Nucleus accumbens (tissue), 56 donors: ENCODE measurements at regions not wholly inside any gene's neighbourhood (a gene's known extent, or its start where the extent isn't known, plus 50 kb on each side); places are given as distances from the start of the nearest gene placed in this dataset.
"Not testable (repeated sequence)": the region's sequence is repeated elsewhere in the genome, so short reads cannot be mapped to it uniquely, and the experiment has no call there.

Experiments used
- DNase-seq, 56 donors: peaks; one replicate each; lab custom pipeline; 2025; lab: John Stamatoyannopoulos, UW

GRCh38 chr11:130526846-130527245 lies 78.4 kb downstream of the ADAMTS15 start:
- DNase-seq, result no peak

DNA sequence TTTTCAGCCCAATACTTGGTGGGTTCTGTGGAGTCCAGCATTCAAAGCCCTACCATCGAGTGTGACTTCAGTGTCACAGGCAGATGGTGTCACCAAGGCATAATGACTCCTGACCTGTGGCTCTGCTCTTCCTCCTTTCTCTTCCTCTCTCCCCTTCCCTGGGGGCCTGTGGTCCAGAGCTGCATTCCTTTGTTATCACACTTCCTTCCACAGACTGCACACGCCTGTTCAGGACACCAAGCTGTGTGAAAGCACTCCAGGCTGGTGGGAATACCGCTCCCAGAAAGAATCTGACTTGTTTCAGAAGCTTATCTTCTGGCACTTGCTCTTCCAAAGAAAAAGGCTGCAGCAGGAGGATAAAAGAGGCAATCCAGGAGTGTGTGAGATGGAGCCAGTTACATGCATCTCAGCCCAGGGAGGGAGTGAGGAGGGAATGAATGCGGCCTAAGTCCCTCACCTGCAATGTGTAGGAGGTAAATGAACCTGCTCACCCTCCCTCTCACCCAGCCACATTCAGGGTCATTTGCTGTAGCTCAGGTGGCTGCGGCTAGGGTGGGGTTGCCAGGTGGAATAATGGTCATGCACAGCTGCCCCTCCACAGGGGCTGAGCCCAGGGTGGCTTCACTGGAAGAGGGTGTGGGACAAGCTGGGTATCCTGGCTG lies 79.3 kb downstream of the ADAMTS15 start:
- no peak for DNase-seq

GRCh38 chr11:130528298-130529261 lies 80.1 kb downstream of the ADAMTS15 start:
- no peak for DNase-seq

DNA sequence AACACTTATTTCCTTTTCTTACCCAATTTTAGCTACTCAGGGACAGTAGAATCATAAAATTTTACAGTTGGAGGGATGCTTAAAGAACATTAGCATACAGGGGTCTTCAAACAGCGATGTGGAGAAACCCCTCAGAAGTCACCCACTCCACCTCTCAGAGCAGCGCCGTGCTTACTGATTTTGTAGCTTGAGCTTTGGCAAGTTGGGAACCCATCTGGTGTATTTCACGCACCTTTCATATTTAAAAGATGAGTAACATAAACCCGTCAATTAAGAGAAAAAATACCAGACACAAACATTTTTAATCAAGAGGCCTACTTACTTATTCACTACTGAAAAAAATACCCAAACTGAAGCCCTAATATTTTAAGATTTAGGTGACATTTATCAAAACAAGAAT lies 80.9 kb downstream of the ADAMTS15 start:
- DNase-seq, result no peak

- DNase-seq, result no peak
Observed at GRCh38 chr11:130531061-130531460, 82.6 kb downstream of the ADAMTS15 start.

DNA sequence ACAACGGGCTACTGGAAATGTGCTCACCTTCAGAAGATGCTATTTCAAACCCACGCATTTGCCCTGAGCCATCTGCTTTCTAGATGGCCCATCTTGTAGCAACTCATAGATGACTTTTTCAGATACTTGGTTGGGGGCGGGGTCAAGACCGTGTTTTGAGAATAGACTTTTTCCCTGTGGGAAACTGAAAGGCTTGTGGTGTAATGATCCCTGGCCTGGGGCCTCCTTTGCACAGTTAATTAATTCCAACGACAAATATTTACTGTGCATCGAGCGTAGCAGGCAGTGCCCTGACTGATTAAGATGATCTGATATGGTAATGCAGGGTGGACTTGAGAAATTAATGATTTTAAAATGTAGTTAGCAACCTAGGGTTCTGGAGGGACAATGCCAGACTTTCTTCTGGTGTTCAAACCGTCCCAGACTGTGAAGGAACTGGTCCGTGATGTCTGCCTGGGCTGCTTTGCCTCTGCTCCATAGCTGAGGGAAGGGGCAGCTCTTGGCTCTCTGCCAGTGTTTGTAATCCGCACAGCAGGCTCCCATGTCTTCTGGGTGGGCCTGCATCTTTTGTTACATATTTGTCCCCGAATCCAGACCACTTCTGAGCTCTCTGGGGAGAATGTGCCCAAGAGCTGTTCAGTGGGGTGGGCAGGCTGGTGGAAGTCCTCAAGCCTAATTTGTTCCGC lies 84.8 kb downstream of the ADAMTS15 start:
- no peak for DNase-seq

GRCh38 chr11:130533871-130534270 lies 85.4 kb downstream of the ADAMTS15 start:
- DNase-seq, result no peak

- no peak for DNase-seq
Observed at GRCh38 chr11:130534551-130534950, 86.1 kb downstream of the ADAMTS15 start.

DNA sequence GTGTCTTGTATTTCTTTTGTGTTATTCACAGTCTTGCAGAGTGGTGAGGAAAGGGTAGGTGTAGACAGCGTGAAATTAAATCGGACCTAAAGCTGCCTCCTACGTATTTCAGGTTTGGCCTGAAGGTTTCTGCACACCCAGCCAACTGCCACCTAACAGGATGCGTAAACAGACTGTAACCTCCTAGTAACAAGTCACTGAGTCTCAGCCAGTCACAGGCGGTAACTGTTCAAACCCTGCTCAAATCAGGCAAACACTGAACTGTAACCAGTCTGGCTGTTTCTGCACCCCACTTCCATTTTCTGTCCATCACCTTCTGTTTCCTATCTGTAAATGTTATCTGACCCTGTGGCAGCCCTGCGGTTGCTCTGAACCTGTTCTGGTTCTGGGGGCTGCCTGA lies 87.1 kb downstream of the ADAMTS15 start:
- DNase-seq, result no peak

DNA sequence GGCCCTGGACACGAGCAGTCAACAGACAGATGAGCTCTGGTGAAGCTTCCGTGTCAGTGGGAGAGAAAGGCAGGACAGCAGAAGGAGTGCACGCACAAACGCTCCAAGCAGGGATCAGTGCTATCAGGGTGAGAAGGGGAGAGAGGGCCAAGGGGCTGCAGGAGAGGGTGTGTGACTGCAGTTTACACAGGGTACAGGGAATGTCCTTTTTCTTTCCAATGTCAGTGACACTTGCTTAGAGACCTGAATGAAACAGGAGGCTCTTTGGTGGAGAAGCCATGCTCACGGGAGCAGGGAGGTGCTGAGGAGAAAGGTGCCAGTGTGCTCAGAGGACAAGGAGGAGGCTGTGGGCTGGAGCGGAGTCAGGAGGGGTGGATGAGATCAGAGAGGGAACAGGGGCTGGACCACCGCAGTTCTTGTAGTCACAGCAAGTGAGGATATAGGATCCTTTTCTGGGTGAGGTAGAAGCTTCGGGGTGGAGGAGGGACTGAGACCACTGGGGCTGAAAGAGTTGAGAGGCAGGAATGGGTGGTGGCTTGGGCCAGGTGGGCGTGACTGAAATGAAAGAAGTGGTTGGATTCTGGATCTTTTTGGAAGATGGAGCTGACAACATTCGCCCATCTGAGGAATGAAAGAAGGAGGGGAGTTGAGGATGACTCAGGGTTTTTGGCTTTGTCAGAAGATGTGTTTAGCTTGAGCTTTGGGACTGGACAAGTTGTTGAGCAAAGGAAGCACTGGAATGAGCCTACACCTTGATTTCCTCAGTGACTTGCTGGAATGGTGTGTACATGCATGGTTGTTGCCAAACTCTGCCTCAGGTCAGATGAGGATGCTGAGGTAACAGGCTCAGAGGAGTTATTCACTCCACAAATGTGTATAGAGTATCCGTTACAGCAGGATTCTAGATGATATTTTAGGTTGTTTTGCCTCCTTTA lies 87.9 kb downstream of the ADAMTS15 start:
- DNase-seq, result no peak

- not testable (repeated sequence) for DNase-seq
Observed at GRCh38 chr11:130539680-130540079, 91.2 kb downstream of the ADAMTS15 start.

DNA sequence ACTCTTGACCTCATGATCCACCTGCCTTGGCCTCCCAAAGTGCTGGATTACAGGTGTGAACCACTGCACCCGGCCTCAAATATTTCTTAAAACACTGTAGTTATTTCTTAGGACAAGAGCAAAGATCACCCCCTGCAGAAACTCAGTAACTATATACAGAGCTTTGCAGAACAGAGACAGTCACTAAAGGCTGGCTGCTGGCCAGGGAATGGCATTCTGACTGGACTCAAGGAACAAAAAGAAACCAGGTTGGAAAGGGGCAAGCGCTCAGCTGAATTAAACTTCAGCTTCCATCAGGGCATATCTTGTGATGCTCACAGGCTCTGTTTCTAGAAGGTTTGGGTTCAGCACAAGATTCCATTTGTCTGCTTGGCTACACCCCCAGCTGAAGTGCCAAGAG lies 95.8 kb downstream of the ADAMTS15 start:
- DNase-seq, result no peak

DNA sequence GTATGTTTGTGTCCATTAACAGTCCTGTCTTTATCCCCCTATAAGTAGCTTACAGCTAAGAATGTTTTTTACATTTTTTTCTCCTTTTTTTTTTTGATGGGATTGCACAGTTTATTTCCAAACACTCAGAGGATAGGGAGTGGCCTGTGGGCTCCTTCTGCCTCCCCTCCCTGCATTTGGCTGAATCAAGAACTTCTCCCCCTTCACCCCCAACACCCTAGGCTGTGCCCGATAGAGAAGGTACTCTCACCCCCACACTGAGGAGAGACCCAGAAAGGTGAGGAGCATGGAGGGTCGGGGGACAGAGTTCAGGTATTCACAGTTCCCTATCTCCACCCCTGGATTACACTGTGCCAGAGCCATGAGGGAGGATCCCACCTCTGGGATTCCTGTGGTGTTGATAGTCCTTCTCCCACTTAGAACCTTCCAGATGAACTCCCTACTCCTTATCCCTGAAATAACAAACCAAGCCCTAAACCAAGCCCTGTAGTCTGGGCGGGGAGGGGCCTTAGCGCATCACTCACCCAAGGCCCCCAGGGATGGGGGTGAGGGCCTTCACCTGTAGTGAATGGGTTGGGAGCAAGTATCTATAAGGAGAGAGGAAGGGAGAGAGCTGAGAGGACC lies 97.1 kb downstream of the ADAMTS15 start:
- DNase-seq, result no peak

DNA sequence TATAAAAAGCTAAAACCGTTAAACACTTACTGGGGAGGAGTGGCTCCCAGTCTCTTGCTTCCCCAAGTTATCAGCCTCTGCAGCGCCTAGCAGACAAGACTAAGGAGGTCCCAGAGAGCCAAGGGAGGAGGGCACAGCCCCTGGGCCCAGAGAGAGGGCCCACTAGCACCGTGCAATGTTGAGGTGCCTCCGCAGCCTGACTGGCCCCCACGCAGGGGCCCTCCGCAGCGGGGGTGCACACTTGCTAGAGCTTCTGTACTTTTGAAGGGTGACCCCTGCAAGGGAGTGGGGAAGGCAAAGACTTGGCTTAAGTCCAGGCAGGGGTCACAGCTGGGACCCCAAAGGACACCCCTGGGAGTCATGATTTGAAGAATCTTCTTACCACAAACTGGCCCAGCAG lies 98.0 kb downstream of the ADAMTS15 start:
- no peak for DNase-seq

DNA sequence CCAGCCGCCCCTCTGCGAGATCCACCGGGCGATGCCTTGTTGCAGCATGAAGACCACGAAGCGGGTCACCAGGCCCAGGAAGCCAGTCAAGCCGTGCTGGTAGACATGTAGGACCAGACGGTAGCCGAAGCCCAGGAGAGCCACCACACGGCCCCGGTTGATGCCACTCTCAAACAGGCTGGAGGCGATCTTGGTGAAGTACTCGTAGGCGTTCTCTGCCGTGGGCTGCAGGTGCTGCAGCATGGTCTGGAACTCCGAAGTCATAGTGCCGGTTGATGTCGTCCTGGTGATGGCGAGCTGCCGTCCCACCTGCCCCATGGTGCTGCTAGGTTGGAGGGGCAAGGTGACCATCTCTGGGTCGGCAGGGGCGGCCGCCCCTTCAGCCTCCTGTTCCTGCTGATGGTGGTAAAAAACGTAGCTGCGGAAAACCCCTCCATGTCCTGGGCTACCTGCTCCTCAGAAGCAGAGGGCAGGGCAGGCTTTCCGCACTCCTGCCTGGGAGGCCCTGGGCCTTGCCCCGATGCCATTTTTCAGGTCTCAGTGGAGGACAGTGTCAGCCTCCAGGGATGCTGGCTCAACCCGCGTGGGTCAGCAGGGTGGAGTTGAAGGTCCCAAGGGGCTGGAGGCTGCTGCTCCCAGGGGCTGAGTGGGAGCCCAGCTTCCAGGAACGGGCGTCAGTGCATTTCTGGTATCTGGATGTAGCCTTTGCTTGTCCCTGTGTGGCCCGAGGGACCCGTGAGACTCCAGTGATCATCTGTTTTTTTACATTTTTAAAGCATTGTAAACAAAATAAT lies 98.7 kb downstream of the ADAMTS15 start:
- no peak for DNase-seq

DNA sequence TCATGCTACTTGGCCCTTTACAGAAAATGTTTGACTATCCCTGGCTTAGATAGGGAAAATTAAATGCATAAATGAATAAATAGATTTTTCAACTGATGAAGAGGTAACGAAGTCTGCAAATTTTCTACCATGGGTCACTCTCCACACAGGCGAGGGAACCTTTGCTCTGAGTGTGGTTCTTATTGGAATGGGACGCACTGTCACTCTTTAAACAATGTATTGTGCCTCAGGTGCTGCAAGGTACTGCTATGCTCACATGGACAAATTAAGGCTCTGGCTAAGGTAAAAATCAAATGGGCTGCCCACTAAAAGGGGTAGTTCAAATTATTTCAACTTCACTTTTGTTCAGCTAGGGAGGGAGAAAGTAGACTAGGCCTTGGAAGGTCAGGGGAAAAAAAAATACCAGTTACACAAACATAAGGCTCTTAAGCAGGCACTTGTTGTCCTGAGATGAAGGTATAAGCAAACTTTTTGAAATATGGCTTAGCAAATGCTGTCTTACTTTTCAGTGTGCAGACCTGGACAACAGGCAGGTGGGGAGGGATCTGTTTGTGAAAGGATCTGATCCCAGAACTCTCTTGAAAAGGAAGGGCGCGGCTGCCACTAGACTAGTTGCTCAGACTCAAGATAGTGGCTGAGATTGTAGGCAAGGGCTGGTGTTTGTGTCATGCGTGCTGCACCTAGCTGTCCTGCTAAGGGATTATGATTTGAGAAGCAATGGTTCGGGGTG lies 99.5 kb downstream of the ADAMTS15 start:
- no peak for DNase-seq

GRCh38 chr11:130548491-130548833 lies 100.0 kb downstream of the ADAMTS15 start:
- no peak for DNase-seq

GRCh38 chr11:130549393-130549999 lies 101.1 kb downstream of the ADAMTS15 start:
- no peak for DNase-seq
